ENCODE measurements at regions not wholly inside any gene's neighbourhood (a gene's known extent, or its start where the extent isn't known, plus 50 kb on each side); places are given as distances from the start of the nearest gene placed in this dataset.

DNA sequence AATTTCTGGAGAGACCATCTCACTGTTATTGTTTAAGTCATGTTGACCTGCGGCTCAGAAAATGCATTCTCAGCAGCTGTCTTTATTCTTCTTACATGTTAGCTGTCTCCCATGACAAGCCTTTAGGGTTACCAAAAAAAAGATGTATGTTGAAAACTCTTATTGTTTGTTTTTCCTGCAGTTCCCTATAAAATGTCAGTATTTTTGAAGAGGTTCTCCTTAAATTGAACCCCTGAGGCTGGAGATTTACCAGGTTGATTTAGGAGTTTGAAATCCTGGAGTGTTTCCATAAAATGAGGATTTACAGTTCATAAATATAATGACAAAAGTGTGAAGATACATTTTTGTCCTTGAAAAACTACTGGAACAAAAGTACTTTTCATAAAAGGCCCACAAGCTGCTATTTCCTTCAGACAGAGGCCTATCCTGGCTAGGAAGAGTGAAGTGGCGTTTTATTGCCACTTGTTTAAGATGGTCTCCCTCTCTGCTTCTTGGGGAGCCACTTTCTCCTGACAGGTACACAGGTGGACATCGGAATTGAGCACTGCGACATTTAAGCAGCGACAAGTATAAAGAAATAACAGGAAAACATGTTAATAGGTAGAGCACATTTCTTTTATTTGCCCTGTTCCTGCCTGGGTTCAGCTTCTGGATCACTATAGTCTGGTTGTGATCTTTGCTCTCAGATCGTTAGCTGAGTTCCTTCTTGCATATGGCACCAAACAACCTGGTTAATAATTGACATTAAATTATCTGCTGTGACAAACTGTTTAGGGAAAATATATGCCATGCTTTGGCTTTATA, 344.8 kb upstream of the RPS23 start:
- no peak overlapping the region for H3K4me3 ChIP-seq (ENCODE audit: low read depth, low read length)
- TF ChIP-seq, protein P1, sequence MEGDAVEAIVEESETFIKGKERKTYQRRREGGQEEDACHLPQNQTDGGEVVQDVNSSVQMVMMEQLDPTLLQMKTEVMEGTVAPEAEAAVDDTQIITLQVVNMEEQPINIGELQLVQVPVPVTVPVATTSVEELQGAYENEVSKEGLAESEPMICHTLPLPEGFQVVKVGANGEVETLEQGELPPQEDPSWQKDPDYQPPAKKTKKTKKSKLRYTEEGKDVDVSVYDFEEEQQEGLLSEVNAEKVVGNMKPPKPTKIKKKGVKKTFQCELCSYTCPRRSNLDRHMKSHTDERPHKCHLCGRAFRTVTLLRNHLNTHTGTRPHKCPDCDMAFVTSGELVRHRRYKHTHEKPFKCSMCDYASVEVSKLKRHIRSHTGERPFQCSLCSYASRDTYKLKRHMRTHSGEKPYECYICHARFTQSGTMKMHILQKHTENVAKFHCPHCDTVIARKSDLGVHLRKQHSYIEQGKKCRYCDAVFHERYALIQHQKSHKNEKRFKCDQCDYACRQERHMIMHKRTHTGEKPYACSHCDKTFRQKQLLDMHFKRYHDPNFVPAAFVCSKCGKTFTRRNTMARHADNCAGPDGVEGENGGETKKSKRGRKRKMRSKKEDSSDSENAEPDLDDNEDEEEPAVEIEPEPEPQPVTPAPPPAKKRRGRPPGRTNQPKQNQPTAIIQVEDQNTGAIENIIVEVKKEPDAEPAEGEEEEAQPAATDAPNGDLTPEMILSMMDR (IDR thresholded peaks at IDR 0.05; ENCODE audit: low read depth, low read length) = no peak

DNA sequence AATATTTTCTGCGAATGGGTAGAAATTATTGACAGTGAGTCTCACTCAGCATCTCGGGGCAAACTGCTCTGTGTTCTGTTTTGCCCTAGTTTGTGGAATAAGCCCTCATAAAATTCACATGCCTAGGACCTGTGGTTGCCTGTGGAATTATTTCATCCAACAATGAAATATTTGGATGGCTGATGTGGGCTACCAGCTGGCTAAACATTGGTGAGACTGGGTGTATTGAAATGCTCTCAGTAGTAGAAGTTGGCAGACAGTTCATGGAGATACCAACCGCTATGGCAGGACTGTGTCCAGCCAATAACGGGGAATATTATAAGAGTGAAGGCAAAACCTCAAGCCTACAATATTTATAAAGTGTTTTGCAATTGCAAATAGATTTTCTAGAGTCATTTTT, 344.1 kb upstream of the RPS23 start:
- no peak overlapping the region for H3K4me3 ChIP-seq (ENCODE audit: low read depth, low read length)
- TF ChIP-seq, protein P1 (IDR thresholded peaks at IDR 0.05; ENCODE audit: low read depth, low read length) = no peak

DNA sequence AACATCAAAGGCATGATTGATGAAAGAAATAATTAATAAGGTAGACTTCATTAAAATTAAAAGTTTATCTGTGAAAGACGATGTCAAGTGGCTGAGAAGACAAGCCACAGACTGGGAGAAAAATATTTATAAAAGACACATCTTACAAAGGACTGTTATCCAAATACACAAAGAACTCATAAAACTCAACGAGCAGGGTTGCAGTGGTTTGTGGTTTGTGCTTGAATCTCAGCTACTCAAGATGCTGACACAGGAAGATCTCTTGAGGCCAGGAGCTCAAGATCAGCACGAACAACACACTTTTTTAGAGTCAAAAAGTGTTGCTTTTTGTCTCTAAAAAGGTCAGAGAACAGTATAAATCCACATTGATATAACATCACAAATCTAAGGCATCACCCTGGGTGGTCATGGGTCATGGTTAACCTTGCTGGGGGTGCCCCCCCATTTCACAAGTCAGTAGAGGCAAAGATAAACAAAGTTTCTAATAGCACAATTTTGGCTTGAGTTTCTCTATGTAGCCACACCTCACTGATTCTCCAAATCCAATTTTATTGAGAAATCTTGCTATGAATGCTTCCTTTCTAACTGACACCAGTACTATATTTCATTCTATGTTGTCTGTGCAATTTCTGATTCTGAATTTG, 342.9 kb upstream of the RPS23 start:
- TF ChIP-seq, protein P1 (IDR thresholded peaks at IDR 0.05; ENCODE audit: low read depth, low read length) = no peak
- H3K4me3 ChIP-seq (ENCODE audit: low read depth, low read length) = no peak overlapping the region

DNA sequence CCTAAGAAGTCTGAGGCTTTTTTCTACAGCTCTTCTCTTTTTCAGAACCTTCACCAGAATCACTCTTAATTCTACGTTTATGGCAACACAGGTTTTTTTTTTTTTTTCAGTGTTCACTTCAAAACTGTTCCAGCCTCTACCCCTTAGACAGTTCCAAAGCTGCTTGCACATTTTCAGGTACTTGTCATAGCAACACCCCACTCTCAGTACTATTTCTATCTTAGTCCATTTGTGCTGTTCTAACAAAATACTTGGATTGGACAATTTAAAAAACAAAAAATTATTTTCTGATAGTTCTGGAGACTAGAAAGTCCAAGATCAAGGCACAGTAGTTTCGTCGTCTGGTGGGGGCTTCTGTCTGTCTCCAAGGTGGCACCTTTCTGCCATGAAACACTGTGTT, 340.9 kb upstream of the RPS23 start:
- TF ChIP-seq, protein P1 (IDR thresholded peaks at IDR 0.05; ENCODE audit: low read depth, low read length) = no peak
- H3K4me3 ChIP-seq (ENCODE audit: low read depth, low read length) = no peak overlapping the region

DNA sequence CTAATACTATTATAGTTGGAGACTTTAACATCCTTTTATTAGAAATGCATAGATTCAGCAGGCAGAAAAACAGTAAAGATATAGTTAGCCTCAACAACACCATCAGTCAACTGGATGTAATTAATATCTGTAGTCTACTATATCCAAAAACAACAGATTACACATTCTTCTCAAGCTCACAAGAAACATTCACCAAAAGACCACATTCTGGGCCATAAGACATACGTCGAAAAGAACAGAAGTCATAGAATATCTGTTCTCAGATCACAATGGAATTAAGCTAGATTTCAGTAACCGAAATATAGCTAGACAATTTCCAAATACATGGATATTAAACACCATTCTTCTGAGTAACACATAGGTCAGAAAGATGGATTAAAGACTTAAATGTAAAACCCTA, 336.6 kb upstream of the RPS23 start:
- TF ChIP-seq, protein P1 (IDR thresholded peaks at IDR 0.05; ENCODE audit: low read depth, low read length) = no peak
- H3K4me3 ChIP-seq (ENCODE audit: low read depth, low read length) = no peak overlapping the region

DNA sequence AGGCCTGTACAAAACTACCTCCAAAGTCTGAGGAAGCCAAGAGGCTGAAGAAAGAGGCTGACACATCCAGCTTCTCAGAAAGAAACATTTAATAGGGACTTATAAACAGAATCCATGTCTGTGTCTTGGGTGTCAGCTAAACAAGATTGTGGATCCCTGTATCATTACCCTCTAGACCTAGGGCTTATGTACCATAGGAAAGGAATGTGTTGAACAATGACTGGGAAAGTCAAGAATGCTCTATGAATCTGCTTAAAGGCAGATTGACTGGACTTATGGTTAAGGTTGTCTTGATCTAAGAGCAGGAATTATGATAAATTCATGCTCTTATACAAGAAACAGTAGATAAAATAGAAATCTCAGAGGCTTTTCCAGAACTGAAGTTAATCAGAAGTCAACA, 335.7 kb upstream of the RPS23 start:
- TF ChIP-seq, protein P1 (IDR thresholded peaks at IDR 0.05; ENCODE audit: low read depth, low read length) = no peak
- H3K4me3 ChIP-seq (ENCODE audit: low read depth, low read length) = no peak overlapping the region

DNA sequence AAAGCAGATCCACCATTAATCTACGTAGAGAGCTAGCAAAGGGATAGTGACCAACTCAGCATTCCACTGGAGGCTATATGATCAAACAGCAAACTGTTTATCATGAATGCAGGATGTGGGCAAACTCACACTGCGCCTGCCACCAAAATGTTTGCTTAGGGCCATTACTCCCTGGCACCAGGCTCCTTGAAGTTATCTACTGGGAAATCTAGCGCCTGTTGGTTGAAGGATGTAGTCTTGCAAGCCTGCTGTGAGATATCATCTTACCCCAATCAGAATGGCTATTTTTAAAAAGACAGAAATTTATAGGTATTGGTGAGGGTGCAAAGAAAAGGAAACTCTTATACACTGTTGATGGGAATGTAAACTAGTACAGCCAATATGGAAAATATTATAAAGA, 332.5 kb upstream of the RPS23 start:
- no peak overlapping the region for H3K4me3 ChIP-seq (ENCODE audit: low read depth, low read length)
- TF ChIP-seq, protein P1 (IDR thresholded peaks at IDR 0.05; ENCODE audit: low read depth, low read length) = no peak
